NT2/D1 (cell line): ENCODE measurements at regions not wholly inside any gene's neighbourhood (a gene's known extent, or its start where the extent isn't known, plus 50 kb on each side); places are given as distances from the start of the nearest gene placed in this dataset.
A peak's percentile ranks its signal among the peaks of the same experiment; 100 is the strongest.

Source experiments
- DNase-seq: peaks from one replicate; pipeline ENCODE4 v3.0.0-alpha.2; 2011; ENCODE audit warnings: low read depth, low spot score
- H3K27me3 ChIP-seq: 2 replicates; pipeline ENCODE4 v1.6.0; 2011; ENCODE audit warnings: mild to moderate bottlenecking; ENCODE audit not compliant: insufficient read length, insufficient read depth
- H3K36me3 ChIP-seq: 2 replicates; pipeline ENCODE4 v1.6.1; 2011; ENCODE audit warnings: mild to moderate bottlenecking, low read length, mixed read lengths; ENCODE audit not compliant: insufficient read depth, insufficient read length
- H3K4me1 ChIP-seq: 2 replicates; pipeline ENCODE4 v1.5.1; 2011; ENCODE audit not compliant: insufficient read depth, insufficient read length
- H3K4me3 ChIP-seq: 2 replicates; pipeline ENCODE4 v1.5.1; 2011; ENCODE audit warnings: low read depth; ENCODE audit not compliant: insufficient read length
- H3K9ac ChIP-seq: 2 replicates; pipeline ENCODE4 v1.6.0; 2011; ENCODE audit warnings: low read depth; ENCODE audit not compliant: insufficient read length
- H3K9me3 ChIP-seq: 2 replicates; pipeline ENCODE4 v1.5.1; 2011; ENCODE audit warnings: mild to moderate bottlenecking, low read length; ENCODE audit not compliant: insufficient read depth
- SUZ12 ChIP-seq: IDR thresholded peaks from 2 replicates; pipeline ENCODE4 v1.6.1; 2011; ENCODE audit not compliant: insufficient read length, insufficient read depth; ENCODE audit errors: extremely low read depth
- YY1 ChIP-seq: IDR thresholded peaks from 2 replicates; pipeline ENCODE4 v1.6.1; 2011; ENCODE audit not compliant: insufficient read length, insufficient read depth
- ZNF274 ChIP-seq: IDR thresholded peaks from 2 replicates; pipeline ENCODE4 v1.6.1; 2011; ENCODE audit warnings: mild to moderate bottlenecking, low read depth, low read length

DNA sequence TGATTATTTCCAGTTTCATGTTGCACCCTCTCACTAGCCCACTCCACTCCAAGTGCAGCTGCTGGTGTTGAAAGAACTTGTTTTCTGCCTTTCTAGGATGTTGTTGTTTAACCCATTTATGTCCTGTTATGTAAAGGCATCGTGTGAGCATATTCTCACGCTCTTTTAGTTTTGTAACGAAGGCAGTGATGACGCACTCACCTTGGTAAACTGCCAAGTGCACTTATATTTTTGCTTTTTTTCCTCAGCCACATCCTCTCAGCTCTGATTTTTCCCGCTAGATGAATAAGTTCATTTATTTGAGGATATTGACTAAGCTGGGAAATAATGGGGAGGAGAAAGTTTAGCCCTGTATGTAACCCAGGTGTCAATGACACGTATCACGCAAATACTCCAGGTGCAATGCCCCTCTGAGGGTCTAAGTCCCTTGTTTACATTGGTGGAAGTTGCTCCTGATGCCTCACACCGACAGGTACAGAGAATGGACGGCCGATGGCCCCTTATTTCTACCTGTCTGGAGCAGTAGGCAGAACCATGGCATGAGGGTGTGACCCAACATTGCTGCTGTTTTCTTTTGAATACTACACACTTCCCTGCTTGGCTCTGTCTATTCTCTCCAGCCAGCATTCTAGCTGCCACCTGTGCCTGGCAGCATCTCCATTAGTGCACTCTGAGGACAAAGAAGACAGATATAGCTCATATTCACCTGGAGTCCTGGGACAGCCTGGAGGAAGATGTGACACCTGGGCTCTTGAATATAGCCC, 132.7 kb upstream of the SLC24A3 start:
- Histone ChIP-seq H3K4me1 (no peaks in the 10 kb centered on the region), H3K36me3 (no peaks in the 10 kb centered on the region), H3K4me3 (no peak overlapping the region), H3K27me3 (no peaks in the 10 kb centered on the region), H3K9me3 (no peaks in the 10 kb centered on the region), H3K9ac (no peak overlapping the region)
- DNase-seq, result no peak
- TF ChIP-seq SUZ12 (no peak), ZNF274 (no peak), YY1 (no peak)

DNA sequence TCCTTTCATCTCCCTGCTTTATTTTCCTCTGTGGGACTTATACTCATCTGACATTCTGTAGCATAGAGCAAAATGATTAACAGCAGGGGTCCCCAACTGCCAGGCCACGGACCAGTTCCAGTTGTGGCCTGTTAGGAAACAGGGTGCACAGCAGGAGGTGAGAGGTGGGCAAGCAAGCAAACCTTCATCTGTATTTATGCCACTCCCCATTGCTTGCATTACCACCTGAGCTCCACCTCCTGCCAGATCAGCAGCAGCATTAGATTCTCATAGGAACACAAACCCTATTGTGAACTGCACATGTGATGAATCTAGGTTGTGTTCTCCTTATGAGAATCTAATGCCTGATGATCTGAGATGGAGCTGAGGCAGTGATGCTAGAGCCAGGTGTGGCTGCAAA, 130.5 kb upstream of the SLC24A3 start:
- Histone ChIP-seq H3K36me3 (no peaks in the 10 kb centered on the region), H3K27me3 (no peaks in the 10 kb centered on the region), H3K4me1 (no peaks in the 10 kb centered on the region), H3K4me3 (no peak overlapping the region), H3K9me3 (no peaks in the 10 kb centered on the region), H3K9ac (no peak overlapping the region)
- TF ChIP-seq SUZ12 (no peak), ZNF274 (no peak), YY1 (no peak)
- DNase-seq, result no peak

DNA sequence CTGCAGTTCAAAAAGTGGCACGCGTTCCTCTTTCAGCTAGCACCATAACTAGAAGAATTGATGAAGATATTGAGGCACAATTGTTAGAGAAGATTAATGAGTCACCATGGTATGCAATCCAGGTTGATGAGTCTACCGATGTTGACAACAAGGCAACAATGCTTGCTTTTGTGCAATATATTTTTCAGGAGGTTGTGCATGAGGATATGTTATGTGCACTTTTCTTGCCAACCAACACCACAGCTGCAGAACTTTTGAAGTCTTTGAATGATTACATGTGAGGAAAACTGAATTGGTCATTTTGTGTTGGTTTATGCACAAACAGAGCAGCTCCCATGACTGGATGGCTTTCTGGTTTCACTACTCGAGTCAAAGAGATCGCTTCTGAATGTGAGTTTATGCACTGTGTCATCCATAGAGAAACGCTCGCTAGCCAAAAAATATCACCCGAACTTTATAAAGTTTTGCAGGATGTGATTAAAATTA, 129.3 kb upstream of the SLC24A3 start:
- Histone ChIP-seq H3K4me3 (no peak overlapping the region), H3K27me3 (no peaks in the 10 kb centered on the region), H3K36me3 (no peaks in the 10 kb centered on the region), H3K4me1 (no peaks in the 10 kb centered on the region), H3K9ac (no peak overlapping the region), H3K9me3 (no peaks in the 10 kb centered on the region; the same call in 1 of the 2 replicates)
- no peak for DNase-seq
- TF ChIP-seq YY1, result no peak
- TF ChIP-seq ZNF274, result no peak
- no peak for TF ChIP-seq SUZ12

DNA sequence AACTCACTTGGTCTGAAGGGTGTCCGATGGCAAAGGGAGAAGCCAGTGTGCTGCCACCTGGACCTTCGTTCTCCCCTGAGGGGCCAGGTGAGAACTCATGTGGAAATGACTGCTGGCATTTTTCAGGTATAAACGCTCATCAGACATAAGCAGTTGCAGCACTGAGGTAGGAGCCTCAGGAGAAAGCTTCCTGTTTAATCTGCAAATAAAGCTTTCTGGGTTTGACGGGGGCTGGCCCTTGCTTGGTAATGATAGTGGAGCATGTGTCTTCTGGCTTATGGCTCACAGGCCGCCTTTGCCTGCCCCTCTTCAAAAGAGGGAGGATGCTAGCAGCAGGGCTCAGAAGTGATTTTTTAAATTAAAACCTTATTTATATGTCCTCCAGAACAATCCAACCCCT, 122.1 kb upstream of the SLC24A3 start:
- Histone ChIP-seq H3K9me3 (no peaks in the 10 kb centered on the region; the same call in 1 of the 2 replicates), H3K27me3 (no peaks in the 10 kb centered on the region), H3K36me3 (no peaks in the 10 kb centered on the region), H3K4me1 (no peaks in the 10 kb centered on the region), H3K9ac (no peak overlapping the region), H3K4me3 (no peak overlapping the region)
- TF ChIP-seq SUZ12 (no peak), YY1 (no peak), ZNF274 (no peak)
- DNase-seq, result no peak

DNA sequence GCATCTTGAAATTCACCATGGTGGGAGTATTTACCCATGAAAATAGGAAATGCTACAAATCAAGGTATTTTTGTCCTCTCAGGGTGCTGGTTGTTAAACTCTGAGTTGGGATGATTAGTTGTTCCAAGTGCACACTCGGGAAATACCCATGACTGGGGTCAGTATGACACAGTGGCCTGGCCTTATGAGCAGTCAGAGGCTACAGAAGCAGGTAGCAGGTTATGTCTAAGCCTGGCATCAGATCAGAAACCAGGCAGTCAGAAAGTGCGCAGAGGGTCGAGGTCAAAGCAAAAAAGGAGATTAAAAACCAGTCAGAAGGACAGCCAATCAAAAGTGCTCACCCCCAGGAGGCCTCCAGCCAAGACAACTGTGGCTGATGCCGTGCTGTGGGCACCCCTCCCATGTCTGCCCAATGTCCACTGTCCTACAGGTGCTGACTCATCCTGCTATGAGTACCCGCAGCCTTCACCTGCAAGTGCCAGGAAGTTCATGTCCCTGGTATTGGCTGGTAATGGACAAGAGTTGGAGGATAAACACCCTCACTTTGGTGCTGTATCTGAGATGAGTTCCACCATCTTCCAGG, 117.4 kb upstream of the SLC24A3 start:
- no peak for TF ChIP-seq YY1
- TF ChIP-seq ZNF274, result no peak
- no peak for TF ChIP-seq SUZ12
- Histone ChIP-seq H3K4me1 (no peaks in the 10 kb centered on the region), H3K9ac (no peak overlapping the region), H3K9me3 (no peaks in the 10 kb centered on the region), H3K4me3 (no peak overlapping the region), H3K27me3 (no peaks in the 10 kb centered on the region), H3K36me3 (no peaks in the 10 kb centered on the region)
- no peak for DNase-seq

DNA sequence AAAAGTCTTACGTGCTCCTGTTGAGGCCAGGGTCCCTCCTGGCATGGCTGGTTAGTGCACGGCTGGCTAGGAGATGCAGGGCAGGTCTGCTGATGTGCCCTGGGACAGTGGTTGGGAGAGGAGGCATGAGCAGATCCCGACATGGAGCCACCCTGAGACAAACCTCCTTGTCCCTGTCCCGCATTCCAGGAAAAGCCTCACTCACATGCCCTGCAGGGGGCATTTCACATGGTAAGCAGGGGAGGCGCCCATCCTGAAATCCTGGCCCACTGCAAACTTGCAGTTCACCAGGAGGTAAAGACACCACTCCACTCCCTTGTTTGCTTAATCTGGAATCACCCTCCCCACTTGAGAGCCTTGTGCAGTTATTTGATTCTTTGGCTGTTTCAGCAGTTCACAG, 116.7 kb upstream of the SLC24A3 start:
- H3K4me3 ChIP-seq, result no peak overlapping the region
- DNase-seq, result peak; percentile 61
- no peak for TF ChIP-seq ZNF274
- no peak for TF ChIP-seq SUZ12
- no peak for TF ChIP-seq YY1
- H3K9ac ChIP-seq, result no peak overlapping the region
- no peaks in the 10 kb centered on the region for H3K9me3 ChIP-seq
- no peaks in the 10 kb centered on the region for H3K36me3 ChIP-seq
- no peaks in the 10 kb centered on the region for H3K27me3 ChIP-seq
- no peaks in the 10 kb centered on the region for H3K4me1 ChIP-seq

DNA sequence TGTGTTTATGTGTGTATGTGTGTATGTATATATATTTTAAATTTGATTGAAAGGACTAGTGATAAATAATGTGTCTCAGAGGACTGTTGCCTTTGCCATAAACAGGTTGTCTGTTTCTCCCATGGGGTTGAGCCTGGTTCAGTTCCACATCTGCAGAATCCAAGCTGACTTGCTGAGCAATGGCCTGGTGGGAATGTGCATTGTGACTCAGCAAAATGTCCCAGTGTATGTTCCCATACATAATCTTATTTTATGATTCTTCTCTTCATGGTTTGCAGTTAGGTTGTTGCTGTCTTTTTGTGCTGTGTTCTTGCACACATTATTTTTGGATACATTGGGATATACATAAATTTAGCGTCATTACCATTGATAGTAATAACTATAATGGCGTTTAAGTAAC, 115.6 kb upstream of the SLC24A3 start:
- H3K9ac ChIP-seq, result no peak overlapping the region
- DNase-seq, result no peak
- no peaks in the 10 kb centered on the region for H3K9me3 ChIP-seq
- H3K4me1 ChIP-seq, result no peaks in the 10 kb centered on the region
- no peaks in the 10 kb centered on the region for H3K36me3 ChIP-seq
- H3K27me3 ChIP-seq, result no peaks in the 10 kb centered on the region
- H3K4me3 ChIP-seq, result no peak overlapping the region
- TF ChIP-seq ZNF274, result no peak
- TF ChIP-seq YY1, result no peak
- no peak for TF ChIP-seq SUZ12
